Liver (tissue), 3 donors: ENCODE measurements at regions not wholly inside any gene's neighbourhood (a gene's known extent, or its start where the extent isn't known, plus 50 kb on each side); places are given as distances from the start of the nearest gene placed in this dataset.

Experiments
- EGR1 ChIP-seq, 2 donors: IDR thresholded peaks; 2 replicates each; pipeline ENCODE4 v1.6.1; 2016 to 2018; ENCODE audit warnings: antibody characterized with exemption in 2 of 2, low read depth in 2 of 2
- GABPA ChIP-seq, 2 donors: IDR thresholded peaks in 1 of 2; conservative IDR thresholded peaks in 1 of 2; 2 replicates each; pipeline ENCODE4 v1.6.1; 2016; ENCODE audit warnings: antibody characterized with exemption in 2 of 2, mild to moderate bottlenecking in 1 of 2, moderate library complexity in 1 of 2
- HNF4G ChIP-seq: IDR thresholded peaks from 2 replicates; pipeline ENCODE4 v1.6.1; 2016; ENCODE audit warnings: antibody characterized with exemption
- JUND ChIP-seq, 2 donors: IDR thresholded peaks; 2 replicates each; pipeline ENCODE4 v1.6.1; 2016; ENCODE audit warnings: antibody characterized with exemption in 2 of 2
- MAX ChIP-seq: IDR thresholded peaks from 2 replicates; pipeline ENCODE4 v1.6.1; 2016; ENCODE audit warnings: antibody characterized with exemption
- RAD21 ChIP-seq, 2 donors: IDR thresholded peaks; 2 replicates each; pipeline ENCODE4 v1.6.1; 2016; ENCODE audit warnings: antibody characterized with exemption in 2 of 2, mild to moderate bottlenecking in 2 of 2
- RXRA ChIP-seq, 2 donors: IDR thresholded peaks; 2 replicates each; pipeline ENCODE4 v1.6.1; 2017 to 2018; ENCODE audit warnings: antibody characterized with exemption in 2 of 2, mild to moderate bottlenecking in 1 of 2
- SP1 ChIP-seq: IDR thresholded peaks from 2 replicates; pipeline ENCODE4 v1.6.1; 2018; ENCODE audit warnings: antibody characterized with exemption, mild to moderate bottlenecking
- TAF1 ChIP-seq: conservative IDR thresholded peaks from 2 replicates; pipeline ENCODE4 v1.6.1; 2016; ENCODE audit warnings: antibody characterized with exemption, mild to moderate bottlenecking
- YY1 ChIP-seq: IDR thresholded peaks from 2 replicates; pipeline ENCODE4 v1.6.1; 2016; ENCODE audit warnings: antibody characterized with exemption, mild to moderate bottlenecking
- TF ChIP-seq, protein P1 (sequence below): fragments of 150-350 bp; IDR thresholded peaks from 2 replicates; pipeline ENCODE4 v1.5.1; 2017; ENCODE audit warnings: improper control_type of control experiment, low read depth, low read length; ENCODE audit not compliant: missing input control
- TF ChIP-seq, protein P2 (sequence below): IDR thresholded peaks from 2 replicates; pipeline ENCODE4 v1.6.1; 2016; ENCODE audit warnings: antibody characterized with exemption, mild to moderate bottlenecking
- donor health status: healthy.
- donor health status: healthy.

DNA sequence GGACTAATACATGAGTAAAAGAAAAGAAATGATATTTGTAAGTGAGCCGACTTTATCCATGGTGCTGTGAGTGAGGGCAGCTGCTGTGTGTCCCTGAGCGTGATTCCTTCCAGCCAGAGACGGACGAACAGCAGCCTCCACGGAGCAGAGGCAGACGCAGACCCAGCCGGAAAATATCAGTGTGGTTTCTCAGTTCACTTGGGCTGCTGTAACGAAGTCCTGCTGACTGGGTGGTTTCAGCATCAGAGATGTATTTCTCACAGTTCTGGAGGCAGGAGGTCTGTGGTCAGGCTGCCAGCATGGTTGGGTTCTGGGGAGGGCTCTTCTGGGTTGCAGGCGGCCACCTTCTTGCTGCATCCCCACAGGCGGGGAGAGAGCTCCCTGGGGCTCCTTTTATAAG lies 375.6 kb downstream of the GLRX3 start:
- no peak for TF ChIP-seq RXRA (IDR thresholded peaks at IDR 0.05)
- TF ChIP-seq, protein P1, sequence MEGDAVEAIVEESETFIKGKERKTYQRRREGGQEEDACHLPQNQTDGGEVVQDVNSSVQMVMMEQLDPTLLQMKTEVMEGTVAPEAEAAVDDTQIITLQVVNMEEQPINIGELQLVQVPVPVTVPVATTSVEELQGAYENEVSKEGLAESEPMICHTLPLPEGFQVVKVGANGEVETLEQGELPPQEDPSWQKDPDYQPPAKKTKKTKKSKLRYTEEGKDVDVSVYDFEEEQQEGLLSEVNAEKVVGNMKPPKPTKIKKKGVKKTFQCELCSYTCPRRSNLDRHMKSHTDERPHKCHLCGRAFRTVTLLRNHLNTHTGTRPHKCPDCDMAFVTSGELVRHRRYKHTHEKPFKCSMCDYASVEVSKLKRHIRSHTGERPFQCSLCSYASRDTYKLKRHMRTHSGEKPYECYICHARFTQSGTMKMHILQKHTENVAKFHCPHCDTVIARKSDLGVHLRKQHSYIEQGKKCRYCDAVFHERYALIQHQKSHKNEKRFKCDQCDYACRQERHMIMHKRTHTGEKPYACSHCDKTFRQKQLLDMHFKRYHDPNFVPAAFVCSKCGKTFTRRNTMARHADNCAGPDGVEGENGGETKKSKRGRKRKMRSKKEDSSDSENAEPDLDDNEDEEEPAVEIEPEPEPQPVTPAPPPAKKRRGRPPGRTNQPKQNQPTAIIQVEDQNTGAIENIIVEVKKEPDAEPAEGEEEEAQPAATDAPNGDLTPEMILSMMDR = no peak
- no peak for TF ChIP-seq RAD21 (IDR thresholded peaks at IDR 0.05)
- TF ChIP-seq SP1 = no peak
- no peak for TF ChIP-seq HNF4G
- no peak for TF ChIP-seq MAX
- no peak for TF ChIP-seq TAF1
- TF ChIP-seq EGR1 (IDR thresholded peaks at IDR 0.05; ENCODE audit: low read depth in 2 of 2) = no peak
- TF ChIP-seq YY1 = no peak
- TF ChIP-seq GABPA (IDR thresholded peaks at IDR 0.05 in 1 of 2, conservative IDR thresholded peaks at IDR 0.05 in 1 of 2) = no peak
- TF ChIP-seq, protein P2, sequence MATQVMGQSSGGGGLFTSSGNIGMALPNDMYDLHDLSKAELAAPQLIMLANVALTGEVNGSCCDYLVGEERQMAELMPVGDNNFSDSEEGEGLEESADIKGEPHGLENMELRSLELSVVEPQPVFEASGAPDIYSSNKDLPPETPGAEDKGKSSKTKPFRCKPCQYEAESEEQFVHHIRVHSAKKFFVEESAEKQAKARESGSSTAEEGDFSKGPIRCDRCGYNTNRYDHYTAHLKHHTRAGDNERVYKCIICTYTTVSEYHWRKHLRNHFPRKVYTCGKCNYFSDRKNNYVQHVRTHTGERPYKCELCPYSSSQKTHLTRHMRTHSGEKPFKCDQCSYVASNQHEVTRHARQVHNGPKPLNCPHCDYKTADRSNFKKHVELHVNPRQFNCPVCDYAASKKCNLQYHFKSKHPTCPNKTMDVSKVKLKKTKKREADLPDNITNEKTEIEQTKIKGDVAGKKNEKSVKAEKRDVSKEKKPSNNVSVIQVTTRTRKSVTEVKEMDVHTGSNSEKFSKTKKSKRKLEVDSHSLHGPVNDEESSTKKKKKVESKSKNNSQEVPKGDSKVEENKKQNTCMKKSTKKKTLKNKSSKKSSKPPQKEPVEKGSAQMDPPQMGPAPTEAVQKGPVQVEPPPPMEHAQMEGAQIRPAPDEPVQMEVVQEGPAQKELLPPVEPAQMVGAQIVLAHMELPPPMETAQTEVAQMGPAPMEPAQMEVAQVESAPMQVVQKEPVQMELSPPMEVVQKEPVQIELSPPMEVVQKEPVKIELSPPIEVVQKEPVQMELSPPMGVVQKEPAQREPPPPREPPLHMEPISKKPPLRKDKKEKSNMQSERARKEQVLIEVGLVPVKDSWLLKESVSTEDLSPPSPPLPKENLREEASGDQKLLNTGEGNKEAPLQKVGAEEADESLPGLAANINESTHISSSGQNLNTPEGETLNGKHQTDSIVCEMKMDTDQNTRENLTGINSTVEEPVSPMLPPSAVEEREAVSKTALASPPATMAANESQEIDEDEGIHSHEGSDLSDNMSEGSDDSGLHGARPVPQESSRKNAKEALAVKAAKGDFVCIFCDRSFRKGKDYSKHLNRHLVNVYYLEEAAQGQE = no peak
- TF ChIP-seq JUND (IDR thresholded peaks at IDR 0.05) = no peak
